NOMO-1 (cell line): ENCODE measurements at regions not wholly inside any gene's neighbourhood (a gene's known extent, or its start where the extent isn't known, plus 50 kb on each side); places are given as distances from the start of the nearest gene placed in this dataset.

Experiments
- DNase-seq, 2 experiments: peaks; one replicate each; lab custom pipeline; 2025; ENCODE audit not compliant: unreplicated experiment in 2 of 2; lab: John Stamatoyannopoulos, UW

- no peak for DNase-seq
Observed at GRCh38 chr16:87250431-87250960, 66.7 kb downstream of the C16orf95 start.

- DNase-seq: no peak
Observed at GRCh38 chr16:87252269-87252970, 64.8 kb downstream of the C16orf95 start.
